ENCODE measurements at regions not wholly inside any gene's neighbourhood (a gene's known extent, or its start where the extent isn't known, plus 50 kb on each side); places are given as distances from the start of the nearest gene placed in this dataset.

GRCh38 chr7:148950806-148951205 is 66.7 kb upstream of the EZH2 start:
- no peaks in the 10 kb centered on the region; the same call in 2 of the 3 replicates for H3K4me1 Mint-ChIP-seq
- no peak overlapping the region for H3K4me3 Mint-ChIP-seq

More at GRCh38 chr7:148950806-148951205, 66.7 kb upstream of the EZH2 start:
- no peak for TF ChIP-seq CREB1 (CRISPR knock-in tag; IDR thresholded peaks at IDR 0.05; ENCODE audit: low read depth)
- TF ChIP-seq STAT1 (IDR thresholded peaks at IDR 0.05; ENCODE audit: unreplicated experiment) = no peak
- TF ChIP-seq ZNF331 (CRISPR knock-in tag; IDR thresholded peaks at IDR 0.05; ENCODE audit: low read depth) = no peak
- TF ChIP-seq REST (IDR thresholded peaks at IDR 0.05; ENCODE audit: unreplicated experiment) = no peak
- TF ChIP-seq EZH2phosphoT487 (IDR thresholded peaks at IDR 0.05; ENCODE audit: unreplicated experiment) = no peak
- TF ChIP-seq JUNB (IDR thresholded peaks at IDR 0.05; ENCODE audit: unreplicated experiment) = no peak
- TF ChIP-seq POLR2AphosphoS5 (IDR thresholded peaks at IDR 0.05; ENCODE audit: low read depth) = no peak
- TF ChIP-seq CTCF (conservative IDR thresholded peaks at IDR 0.05; ENCODE audit: low read depth in 2 of 2) = no peak
- TF ChIP-seq EZH2 (IDR thresholded peaks at IDR 0.05; ENCODE audit: low read depth, unreplicated experiment) = no peak
- no peak for TF ChIP-seq ETS1 (IDR thresholded peaks at IDR 0.05)
- TF ChIP-seq NANOG (IDR thresholded peaks at IDR 0.05; ENCODE audit: borderline replicate concordance) = no peak
- TF ChIP-seq ZNF462 (CRISPR knock-in tag; IDR thresholded peaks at IDR 0.05) = no peak
- no peak for TF ChIP-seq ZNF114 (CRISPR knock-in tag; IDR thresholded peaks at IDR 0.05)
- H3K27ac ChIP-seq (ENCODE audit: low read depth) = no peak overlapping the region
- no peak overlapping the region for H3K27ac Mint-ChIP-seq
- no peaks in the 10 kb centered on the region for H3K36me3 Mint-ChIP-seq (ENCODE audit: low read depth)
- DNase-seq (ENCODE audit: low spot score) (no peak), ATAC-seq (no peak)
- no peaks in the 10 kb centered on the region; the same call in 2 of the 3 replicates for H3K9me3 Mint-ChIP-seq
- H3K9me2 ChIP-seq (ENCODE audit: insufficient read depth) = no peaks in the 10 kb centered on the region
- no peak overlapping the region for H3K4me3 ChIP-seq
- peaks cover 7% of the 10 kb centered on the region for H3K27me3 Mint-ChIP-seq (ENCODE audit: insufficient read depth, low read depth, poor library complexity)
- H3K4me1 ChIP-seq (ENCODE audit: insufficient read depth) = no peaks in the 10 kb centered on the region
- no peak overlapping the region for H3K4me2 ChIP-seq
- H2AFZ ChIP-seq = no peak overlapping the region
- no peaks in the 10 kb centered on the region for H4K20me1 ChIP-seq (replicated peaks; ENCODE audit: insufficient read depth)
- H3K27me3 ChIP-seq (ENCODE audit: insufficient read depth) = no peaks in the 10 kb centered on the region
- no peaks in the 10 kb centered on the region for H3K79me2 ChIP-seq (replicated peaks; ENCODE audit: insufficient read depth)
- no peaks in the 10 kb centered on the region for H3K36me3 ChIP-seq (ENCODE audit: insufficient read depth)
- no peaks in the 10 kb centered on the region for H3F3A ChIP-seq (replicated peaks; ENCODE audit: low read depth)
